WTC11 (cell line): ENCODE measurements at regions not wholly inside any gene's neighbourhood (a gene's known extent, or its start where the extent isn't known, plus 50 kb on each side); places are given as distances from the start of the nearest gene placed in this dataset.

Experiments
- ATAC-seq: fragments of 200-7000 bp; cut with Tn5 transposase; 2 replicates; pipeline ENCODE4 v1.10.0; 2021; ENCODE audit warnings: mild to moderate bottlenecking, moderate library complexity
- CTCF ChIA-PET: fragments of 300-600 bp; sonication (Branson Sonifier 250); formaldehyde crosslinking; loops from one replicate; lab custom pipeline; 2021; ENCODE audit warnings: antibody characterized with exemption; lab: Charles Lee
- POLR2A ChIA-PET: fragments of 350-600 bp; sonication (Branson Sonifier 250); formaldehyde crosslinking; loops from one replicate; lab custom pipeline; 2021; ENCODE audit warnings: antibody characterized with exemption; lab: Charles Lee
- DNase-seq: peaks from one replicate; pipeline ENCODE4 v3.0.0; 2021; ENCODE audit warnings: low spot score
- H3K27ac Mint-ChIP-seq: 2 replicates; pipeline ENCODE4 v1.8.0; 2021; ENCODE audit warnings: mixed read lengths
- H3K27me3 Mint-ChIP-seq: 2 replicates; pipeline ENCODE4 v1.8.0; 2021; ENCODE audit warnings: low read depth, mild to moderate bottlenecking, moderate library complexity, mixed read lengths
- H3K36me3 Mint-ChIP-seq: 2 replicates; pipeline ENCODE4 v1.8.0; 2021; ENCODE audit warnings: mixed read lengths
- H3K4me1 Mint-ChIP-seq: 2 replicates; pipeline ENCODE4 v1.8.0; 2022; ENCODE audit warnings: mixed read lengths
- H3K4me3 Mint-ChIP-seq: 2 replicates; pipeline ENCODE4 v1.8.0; 2021; ENCODE audit warnings: mild to moderate bottlenecking, moderate library complexity, mixed read lengths
- H3K9me3 Mint-ChIP-seq: 2 replicates; pipeline ENCODE4 v1.8.0; 2021; ENCODE audit warnings: mixed read lengths
- ATF1 ChIP-seq: sonication (generic); formaldehyde crosslinking; IDR thresholded peaks from 2 replicates; pipeline ENCODE4 v1.8.1; 2023; ENCODE audit warnings: mild to moderate bottlenecking, moderate library complexity, missing genetic modification reagents
- CDX4 ChIP-seq: fragments of 250-450 bp; sonication (Bioruptor Pico); IDR thresholded peaks from 2 replicates; pipeline ENCODE4 v1.9.0; 2021; ENCODE audit warnings: moderate library complexity, mild to moderate bottlenecking, inconsistent platforms, borderline replicate concordance
- CREM ChIP-seq: sonication (generic); formaldehyde crosslinking; IDR thresholded peaks from 2 replicates; pipeline ENCODE4 v1.8.1; 2022; ENCODE audit warnings: mild to moderate bottlenecking, missing genetic modification reagents, moderate library complexity
- E2F1 ChIP-seq: sonication (generic); formaldehyde crosslinking; IDR thresholded peaks from 2 replicates; pipeline ENCODE4 v1.8.0; 2022; ENCODE audit warnings: mild to moderate bottlenecking, missing genetic modification reagents
- FOXP1 ChIP-seq: sonication (generic); formaldehyde crosslinking; IDR thresholded peaks from 2 replicates; pipeline ENCODE4 v1.8.0; 2022; ENCODE audit warnings: missing genetic modification reagents, mild to moderate bottlenecking, moderate library complexity, borderline replicate concordance
- FOXP4 ChIP-seq: sonication (generic); formaldehyde crosslinking; IDR thresholded peaks from 2 replicates; pipeline ENCODE4 v1.8.0; 2022; ENCODE audit warnings: mild to moderate bottlenecking, missing genetic modification reagents
- GABPB1 ChIP-seq: sonication (generic); formaldehyde crosslinking; IDR thresholded peaks from 2 replicates; pipeline ENCODE4 v1.8.1; 2023; ENCODE audit warnings: mild to moderate bottlenecking, missing genetic modification reagents
- GTF2I ChIP-seq: fragments of 250-450 bp; sonication (Bioruptor Pico); conservative IDR thresholded peaks from 2 replicates; pipeline ENCODE4 v1.4.0; 2021; ENCODE audit warnings: mild to moderate bottlenecking
- IRF1 ChIP-seq: sonication (generic); formaldehyde crosslinking; IDR thresholded peaks from 2 replicates; pipeline ENCODE4 v1.8.0; 2023; ENCODE audit warnings: missing genetic modification reagents
- KAT7 ChIP-seq: sonication (generic); formaldehyde crosslinking; IDR thresholded peaks from 2 replicates; pipeline ENCODE4 v1.8.1; 2023; ENCODE audit warnings: missing genetic modification reagents, mild to moderate bottlenecking, borderline replicate concordance
- MLX ChIP-seq: sonication (generic); formaldehyde crosslinking; IDR thresholded peaks from 2 replicates; pipeline ENCODE4 v1.8.1; 2023; ENCODE audit warnings: mild to moderate bottlenecking, missing genetic modification reagents, moderate library complexity
- PREB ChIP-seq: sonication (generic); formaldehyde crosslinking; IDR thresholded peaks from 2 replicates; pipeline ENCODE4 v1.8.1; 2022; ENCODE audit warnings: mild to moderate bottlenecking, missing genetic modification reagents, moderate library complexity, borderline replicate concordance
- PRRX2 ChIP-seq: fragments of 250-450 bp; sonication (Bioruptor Pico); IDR thresholded peaks from 2 replicates; pipeline ENCODE4 v1.8.0; 2021; ENCODE audit warnings: mild to moderate bottlenecking
- SMAD4 ChIP-seq: sonication (generic); formaldehyde crosslinking; IDR thresholded peaks from 2 replicates; pipeline ENCODE4 v1.8.0; 2022; ENCODE audit warnings: mild to moderate bottlenecking, missing genetic modification reagents
- USF2 ChIP-seq: sonication (generic); formaldehyde crosslinking; IDR thresholded peaks from 2 replicates; pipeline ENCODE4 v1.8.1; 2023; ENCODE audit warnings: mild to moderate bottlenecking, missing genetic modification reagents, moderate library complexity
- ZNF121 ChIP-seq: sonication (generic); formaldehyde crosslinking; IDR thresholded peaks from 2 replicates; pipeline ENCODE4 v1.8.0; 2023; ENCODE audit warnings: missing genetic modification reagents
- ZNF219 ChIP-seq: sonication (generic); formaldehyde crosslinking; IDR thresholded peaks from 2 replicates; pipeline ENCODE4 v1.8.0; 2023; ENCODE audit warnings: missing genetic modification reagents, mild to moderate bottlenecking, borderline replicate concordance
- ZNF512 ChIP-seq: sonication (generic); formaldehyde crosslinking; IDR thresholded peaks from 2 replicates; pipeline ENCODE4 v1.8.1; 2022; ENCODE audit warnings: missing genetic modification reagents, borderline replicate concordance
- ZNF671 ChIP-seq: fragments of 250-450 bp; sonication (Bioruptor Pico); IDR thresholded peaks from 2 replicates; pipeline ENCODE4 v1.8.0; 2021; ENCODE audit warnings: mild to moderate bottlenecking

GRCh38 chr5:66365981-66366380 lies 221.9 kb downstream of the SREK1 start:
- Mint-ChIP-seq H3K4me1 (peaks cover 4% of the 10 kb centered on the region; the same call in 1 of the 2 replicates), H3K4me3 (no peak overlapping the region)
- ChIA-PET CTCF (interaction anchor here (0.6 to 1.3 kb wide), 2 partner anchors 60 to 136 kb away, joined by 3 to 4 read pairs; no protein-coding TSS in a partner anchor), POLR2A (no interaction called here)
- ATAC-seq (no peak), DNase-seq (no peak)
- TF ChIP-seq SMAD4 (CRISPR knock-in tag) (no peak), ZNF121 (CRISPR knock-in tag) (no peak), GTF2I (CRISPR knock-in tag) (no peak), PRRX2 (CRISPR knock-in tag) (no peak), ATF1 (CRISPR knock-in tag) (no peak), ZNF671 (no peak), ZNF219 (CRISPR knock-in tag) (no peak), FOXP1 (CRISPR knock-in tag) (no peak), KAT7 (no peak), FOXP4 (CRISPR knock-in tag) (no peak), E2F1 (CRISPR knock-in tag) (no peak), USF2 (no peak), CREM (CRISPR knock-in tag) (no peak), CDX4 (CRISPR knock-in tag) (no peak), IRF1 (CRISPR knock-in tag) (no peak), PREB (CRISPR knock-in tag) (no peak), MLX (CRISPR knock-in tag) (no peak), GABPB1 (CRISPR knock-in tag) (no peak), ZNF512 (no peak)
- TF ChIP-seq, all 79 proteins: peak for 0
- H3K27me3 Mint-ChIP-seq: no peaks in the 10 kb centered on the region; the same call in 1 of the 2 replicates
- no peak overlapping the region for H3K27ac Mint-ChIP-seq
- no peaks in the 10 kb centered on the region for H3K36me3 Mint-ChIP-seq
- no peaks in the 10 kb centered on the region for H3K9me3 Mint-ChIP-seq
